T-helper 2 cell treated with Interferon-gamma antibody and Interleukin-4, amounts not matched to agents 100 ng/mL and 5 ng/mL, for 36 hours (primary cell): ENCODE measurements at regions not wholly inside any gene's neighbourhood (a gene's known extent, or its start where the extent isn't known, plus 50 kb on each side); places are given as distances from the start of the nearest gene placed in this dataset.

Source experiments
- intact Hi-C: fragments of 100-400 bp; cut with micrococcal nuclease; formaldehyde crosslinking; loops from one replicate; pipeline ENCODE4 v1.15.1; 2023

DNA sequence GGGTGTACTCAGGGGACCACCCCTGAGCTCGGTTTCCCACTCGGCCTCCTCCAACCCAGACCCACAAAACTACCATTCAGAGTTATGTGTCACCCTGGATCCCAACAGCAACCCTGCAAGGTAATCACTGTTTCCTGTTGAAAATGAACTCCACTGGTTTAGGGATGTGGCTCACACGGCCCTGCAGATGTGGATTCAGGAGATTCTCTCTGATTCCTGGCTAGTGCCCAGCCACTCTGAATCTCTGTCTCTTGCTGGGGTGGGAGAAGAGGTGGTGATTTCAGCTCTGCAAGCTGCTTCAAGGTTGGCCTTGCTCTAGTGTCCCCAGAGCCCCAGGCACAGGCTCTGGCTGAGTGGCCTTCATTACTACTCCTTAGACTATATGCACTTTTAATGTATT is 1231.6 kb downstream of the TBC1D22A start:
- intact Hi-C loops: no loop called here

DNA sequence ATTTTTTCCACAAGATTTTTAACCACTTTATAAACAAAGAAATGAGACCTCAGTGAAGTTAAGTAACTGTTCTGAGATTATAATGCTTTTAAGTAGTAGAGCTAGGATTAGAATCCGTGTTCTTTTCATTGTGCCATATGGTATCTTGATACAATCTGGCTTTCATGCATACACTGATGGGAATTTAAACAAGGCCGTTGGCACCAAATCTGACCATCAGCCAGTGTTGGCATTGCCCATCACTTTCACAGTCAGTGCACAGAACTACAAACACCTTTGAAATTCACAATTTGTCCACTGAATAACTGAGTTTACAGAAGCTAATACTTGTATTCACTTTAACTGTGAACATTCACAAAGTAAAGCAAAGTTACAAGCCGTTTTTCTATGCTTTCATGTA is 1228.0 kb downstream of the TBC1D22A start:
- intact Hi-C loops: no loop called here

DNA sequence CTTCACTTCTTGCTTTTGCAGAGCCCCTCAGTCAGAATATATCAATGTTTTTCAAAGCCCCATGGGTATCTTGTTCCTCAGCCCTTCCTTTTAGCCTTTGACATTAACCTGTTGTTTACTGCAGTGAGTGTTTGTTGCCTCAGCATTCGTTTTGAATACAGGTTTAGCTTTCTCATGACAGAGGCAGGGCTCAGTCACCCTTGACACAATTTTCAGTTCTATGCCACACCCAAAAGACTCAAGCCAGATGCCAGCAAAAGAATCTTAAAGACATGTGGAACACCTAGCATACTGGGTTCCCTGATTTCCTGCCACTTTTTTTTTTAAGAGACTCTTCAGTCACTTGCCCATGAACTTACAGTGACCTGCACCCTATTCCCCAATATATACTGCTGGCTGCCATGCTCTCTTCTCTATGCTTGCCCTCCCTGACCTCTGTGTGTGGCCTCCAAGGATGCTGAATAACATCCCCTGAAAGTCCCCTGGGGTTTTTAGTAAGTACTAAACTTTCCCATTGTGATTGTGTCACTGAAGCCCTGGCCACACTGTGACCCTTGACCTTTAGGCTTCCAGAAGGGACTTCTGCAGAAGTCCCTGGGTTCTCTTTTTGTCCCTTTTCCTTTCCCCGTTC is 1225.5 kb downstream of the TBC1D22A start:
- intact Hi-C loops: no loop called here

DNA sequence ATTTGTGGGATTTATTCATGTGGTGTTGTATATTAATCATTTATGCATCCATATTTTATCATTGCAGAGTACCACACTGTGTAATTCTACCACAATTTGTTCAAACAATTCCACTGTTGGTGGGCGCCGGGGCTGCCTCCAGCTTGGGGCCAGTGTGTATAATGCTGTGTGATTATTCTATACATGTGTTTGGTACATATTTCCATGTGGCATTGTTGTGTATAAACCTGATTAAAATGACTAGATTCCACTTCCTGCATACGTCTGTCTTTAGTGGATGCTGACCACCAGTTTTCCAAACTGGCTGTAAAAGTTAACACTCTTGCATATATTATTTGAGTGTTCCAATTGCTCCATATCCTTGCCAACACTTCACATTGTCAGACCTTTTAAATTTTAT is 1213.8 kb downstream of the TBC1D22A start:
- intact Hi-C loops: no loop called here

DNA sequence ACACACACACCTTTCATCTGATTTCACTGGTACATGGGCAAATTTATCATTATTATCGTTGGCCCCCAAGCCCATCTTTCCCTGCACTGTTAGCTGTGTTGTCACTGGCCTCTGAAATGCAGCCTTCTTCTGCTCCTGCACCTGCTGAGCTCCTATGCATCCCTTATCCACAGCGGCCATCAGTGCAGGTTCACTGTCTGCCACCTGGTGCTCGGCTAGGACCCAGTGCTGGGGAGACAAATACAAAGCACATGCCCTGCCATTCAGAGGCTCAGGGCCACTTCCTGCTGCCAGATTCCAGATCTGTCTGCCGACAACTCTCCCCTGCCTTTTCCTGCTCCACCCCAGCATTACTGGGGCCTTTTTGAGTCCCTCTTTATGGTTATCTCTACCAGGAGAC is 1205.4 kb downstream of the TBC1D22A start:
- intact Hi-C loops: no loop called here

DNA sequence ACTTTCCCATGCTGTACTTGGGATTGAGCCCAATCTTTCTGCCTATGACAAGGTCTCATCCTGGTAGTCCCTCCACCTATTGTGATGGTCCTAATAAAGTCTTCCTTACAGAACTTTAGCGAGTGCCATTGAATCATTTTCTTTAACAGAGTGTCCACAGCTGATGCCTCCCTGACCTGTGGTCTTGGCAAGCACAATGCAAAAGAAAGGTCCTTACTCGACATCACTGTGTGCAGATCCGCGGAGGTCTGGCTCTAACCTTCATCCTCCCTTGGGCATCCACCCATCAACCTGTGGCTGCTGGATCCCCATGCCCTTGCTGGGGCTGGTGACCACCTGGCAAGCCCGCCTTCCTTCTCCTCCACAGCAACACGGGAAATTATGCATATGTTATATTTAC is 1203.9 kb downstream of the TBC1D22A start:
- intact Hi-C loops: no loop called here

DNA sequence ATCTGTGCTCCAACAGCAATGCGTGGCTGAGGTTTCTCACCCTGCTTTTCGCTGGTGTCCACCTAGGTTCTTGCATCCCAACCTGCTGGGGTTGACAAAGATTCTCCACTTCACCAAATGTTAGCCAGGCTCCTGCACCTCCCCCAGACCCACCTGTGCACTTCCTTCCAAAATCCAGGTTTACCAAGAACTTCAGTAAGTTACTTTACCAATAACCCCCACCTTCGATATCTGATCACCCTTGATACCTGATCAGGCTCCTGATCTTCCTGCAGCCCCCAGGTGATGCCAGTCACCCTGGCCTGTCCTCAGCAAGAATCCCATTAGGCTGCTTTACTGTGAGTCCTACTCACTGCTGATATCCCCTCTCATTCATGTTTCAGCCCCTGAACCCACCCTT is 1203.4 kb downstream of the TBC1D22A start:
- intact Hi-C loops: no loop called here

DNA sequence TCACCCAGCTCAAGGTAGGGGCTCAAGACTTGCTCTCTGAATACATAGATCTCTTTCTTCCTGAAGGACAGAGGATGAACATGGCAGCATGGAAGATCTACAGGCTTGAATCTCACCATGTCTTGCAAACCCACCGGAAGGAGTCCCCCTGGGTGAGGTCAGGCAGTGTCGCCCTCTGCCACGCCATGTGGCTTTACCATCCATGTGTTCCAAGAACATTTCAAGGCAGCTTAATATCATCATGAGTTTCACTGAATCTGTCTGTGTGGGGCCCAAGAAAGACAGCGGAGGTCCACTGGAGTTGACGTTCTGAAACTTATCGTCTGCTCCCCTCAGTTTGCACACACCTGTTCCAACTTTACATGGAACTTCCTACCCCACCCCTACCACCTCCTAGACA is 1202.6 kb downstream of the TBC1D22A start:
- intact Hi-C loops: no loop called here

DNA sequence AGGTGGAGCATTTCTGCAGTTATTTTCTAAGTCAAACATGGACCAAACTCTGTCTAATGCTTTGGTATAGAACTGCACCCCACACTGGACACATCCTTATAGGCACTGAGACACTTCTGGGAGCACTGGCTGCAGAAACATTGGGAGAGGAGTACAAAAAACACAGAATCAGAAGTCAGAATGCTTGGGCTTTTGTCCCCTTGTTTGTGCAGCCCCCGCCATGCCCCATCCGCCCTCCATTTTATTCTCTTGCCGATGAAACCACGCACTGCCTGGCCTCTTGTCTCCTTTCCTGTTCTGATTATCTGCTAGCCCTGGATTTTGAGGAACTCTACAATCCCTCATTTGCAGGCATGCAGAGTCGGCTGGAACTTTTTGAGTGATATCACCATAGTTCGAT is 1201.2 kb downstream of the TBC1D22A start:
- intact Hi-C loops: no loop called here

DNA sequence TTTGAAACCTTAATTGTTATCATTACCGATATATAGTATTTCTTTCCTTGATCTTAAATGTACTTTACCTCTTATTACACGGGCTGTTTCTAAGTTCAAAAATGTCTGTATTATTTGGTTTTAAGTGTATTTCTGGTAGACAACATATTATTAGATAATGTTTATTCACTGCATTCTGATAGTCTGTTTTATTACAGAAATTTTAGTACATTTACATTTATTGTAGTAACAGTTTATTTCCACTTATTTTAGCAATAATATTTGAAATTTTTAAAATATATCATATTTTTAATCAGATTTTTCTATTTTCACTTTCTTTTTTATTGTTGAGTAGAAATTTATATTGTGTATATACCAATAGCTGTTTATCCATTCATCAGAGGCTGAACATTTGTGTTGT is 1195.2 kb downstream of the TBC1D22A start:
- intact Hi-C loops: no loop called here

DNA sequence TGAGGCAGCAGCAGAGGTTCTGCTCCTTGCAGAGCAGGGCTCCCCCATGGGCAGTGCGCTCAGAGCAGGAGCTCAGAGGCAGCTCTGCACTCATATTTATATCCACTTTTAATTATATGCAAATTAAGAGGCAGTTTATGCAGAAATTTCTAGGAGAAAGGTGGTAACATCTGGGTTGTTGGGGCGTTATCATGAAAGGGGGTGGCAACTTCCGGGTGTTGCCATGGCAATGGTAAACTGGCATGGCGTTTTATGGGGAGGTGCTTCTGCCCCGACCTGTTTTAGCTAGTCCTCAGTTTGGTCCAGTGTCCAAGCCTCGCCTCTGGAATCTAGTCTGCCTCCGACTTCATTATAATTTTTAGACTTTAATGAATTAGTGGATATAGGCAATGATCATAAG is 1191.7 kb downstream of the TBC1D22A start:
- intact Hi-C loops: no loop called here

DNA sequence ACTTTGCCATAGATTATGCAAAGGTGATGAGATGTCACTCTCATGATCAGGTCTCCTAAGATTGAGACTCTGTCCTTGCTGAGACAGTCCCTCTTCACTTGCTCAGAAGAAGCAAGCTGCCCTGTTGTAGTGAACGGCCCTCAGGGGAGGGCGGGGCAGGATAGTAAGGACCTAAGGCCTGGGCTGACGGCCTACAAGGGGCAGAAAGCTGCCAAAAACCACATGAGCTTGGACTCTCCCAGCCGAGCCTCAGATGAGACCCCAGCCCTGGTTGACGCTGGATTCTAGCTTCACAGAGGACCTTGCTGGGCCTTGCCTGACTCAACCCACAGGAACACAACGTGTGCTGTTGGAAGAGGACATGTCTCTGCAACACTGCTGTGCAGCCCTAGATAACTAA is 1182.5 kb downstream of the TBC1D22A start:
- intact Hi-C loops: no loop called here

DNA sequence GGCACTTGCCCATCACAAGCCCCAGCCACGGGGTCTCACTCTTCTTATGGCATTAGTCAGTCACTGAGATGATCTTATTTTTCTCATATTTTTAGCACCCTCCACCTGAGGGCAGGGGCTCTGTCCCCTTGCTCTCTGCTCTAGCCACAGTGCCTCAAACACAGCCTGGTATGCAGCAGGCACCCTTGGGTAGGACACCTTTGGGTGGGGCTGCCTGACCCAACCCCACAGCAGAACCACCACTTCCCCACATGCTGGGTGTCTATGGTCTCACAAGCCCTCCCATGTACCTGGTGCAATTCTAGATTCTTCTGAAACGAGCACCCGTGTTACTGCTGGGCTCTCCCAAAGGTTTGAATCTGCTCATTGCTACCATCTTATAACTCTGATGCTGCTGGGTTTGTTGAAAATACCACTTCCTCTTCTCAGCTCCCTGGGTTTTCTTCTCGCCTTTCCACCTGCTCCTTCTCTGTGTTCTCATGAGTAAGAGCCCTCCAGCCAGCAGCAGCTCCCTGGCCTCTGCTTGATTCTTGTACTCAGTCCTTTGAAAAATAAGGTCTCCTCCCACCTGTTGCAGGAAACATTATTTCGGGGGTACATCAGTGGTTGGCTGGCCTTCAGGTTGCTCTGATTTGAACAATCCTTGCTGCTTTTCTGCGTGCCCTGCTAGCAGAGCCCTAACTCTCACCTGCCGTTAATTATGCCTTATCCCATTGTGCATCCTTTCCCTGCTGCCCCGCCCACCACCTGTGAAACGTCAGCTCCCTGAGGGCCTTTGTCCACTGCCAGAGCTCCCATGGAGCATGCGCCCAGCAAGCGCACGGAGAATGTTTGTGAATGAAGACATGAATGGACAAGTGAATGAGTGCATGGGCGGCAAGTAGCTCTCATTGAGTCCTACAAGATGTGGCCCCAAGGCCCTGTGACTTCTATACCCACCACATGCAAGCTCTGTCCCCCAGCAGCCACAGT is 1181.6 kb downstream of the TBC1D22A start:
- intact Hi-C loops: no loop called here

DNA sequence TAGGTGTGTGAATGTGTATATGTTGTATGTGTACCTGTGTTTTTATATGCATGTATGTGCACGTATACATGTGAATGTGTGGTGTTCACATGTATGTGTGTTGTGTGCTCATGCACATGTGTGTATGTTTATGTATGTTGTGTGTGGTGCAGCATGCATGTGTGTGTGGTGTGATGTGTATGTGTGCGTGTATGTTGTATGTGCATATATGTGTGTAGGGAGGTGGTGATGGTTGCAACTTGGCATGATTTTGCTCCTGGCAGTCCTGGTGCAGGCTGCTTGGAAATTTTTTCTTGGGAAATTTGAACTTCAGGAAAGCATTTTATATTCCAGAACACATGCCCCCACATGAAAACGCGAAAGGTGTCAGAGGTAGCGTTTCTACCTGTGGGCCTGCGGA is 1177.8 kb downstream of the TBC1D22A start:
- intact Hi-C loops: no loop called here

DNA sequence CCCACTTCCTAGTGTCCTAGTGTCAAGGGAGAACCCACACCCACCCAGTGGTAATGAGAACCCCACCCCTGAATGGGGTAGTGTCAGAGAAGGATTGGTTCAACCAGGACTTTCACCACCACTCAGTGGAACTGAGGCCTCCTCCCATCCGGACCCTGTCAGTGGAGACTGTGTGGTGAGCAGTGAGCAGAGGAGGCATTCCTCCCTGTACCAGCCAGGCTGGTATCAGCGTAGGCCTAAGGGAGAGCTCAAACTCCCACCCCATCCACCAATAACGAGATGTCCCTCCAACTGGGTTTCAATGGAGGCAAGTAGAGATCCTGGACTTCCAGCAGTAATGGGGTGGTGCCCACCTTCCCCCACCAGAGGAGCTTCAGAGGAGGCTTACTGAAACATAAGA is 1171.4 kb downstream of the TBC1D22A start:
- intact Hi-C loops: no loop called here

DNA sequence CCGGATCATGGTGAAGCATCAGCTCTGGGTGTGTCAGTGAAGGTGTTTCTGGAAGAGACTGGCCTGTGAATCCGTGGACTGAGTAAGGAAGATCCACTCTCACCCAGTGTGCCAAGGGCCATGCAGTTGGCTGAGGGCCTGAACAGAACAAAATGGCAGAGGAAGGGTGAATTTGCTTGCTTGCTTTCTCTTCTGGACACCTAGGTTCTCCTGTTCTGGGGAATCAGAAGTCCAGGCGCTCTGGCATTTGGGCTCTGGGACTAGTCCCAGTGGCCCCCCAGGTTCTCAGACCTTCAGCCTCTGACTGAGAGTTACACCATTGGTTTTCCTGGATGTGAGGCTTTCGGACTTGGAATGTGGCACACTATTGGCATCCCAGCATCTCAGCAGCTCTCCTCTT is 1170.8 kb downstream of the TBC1D22A start:
- intact Hi-C loops: no loop called here

DNA sequence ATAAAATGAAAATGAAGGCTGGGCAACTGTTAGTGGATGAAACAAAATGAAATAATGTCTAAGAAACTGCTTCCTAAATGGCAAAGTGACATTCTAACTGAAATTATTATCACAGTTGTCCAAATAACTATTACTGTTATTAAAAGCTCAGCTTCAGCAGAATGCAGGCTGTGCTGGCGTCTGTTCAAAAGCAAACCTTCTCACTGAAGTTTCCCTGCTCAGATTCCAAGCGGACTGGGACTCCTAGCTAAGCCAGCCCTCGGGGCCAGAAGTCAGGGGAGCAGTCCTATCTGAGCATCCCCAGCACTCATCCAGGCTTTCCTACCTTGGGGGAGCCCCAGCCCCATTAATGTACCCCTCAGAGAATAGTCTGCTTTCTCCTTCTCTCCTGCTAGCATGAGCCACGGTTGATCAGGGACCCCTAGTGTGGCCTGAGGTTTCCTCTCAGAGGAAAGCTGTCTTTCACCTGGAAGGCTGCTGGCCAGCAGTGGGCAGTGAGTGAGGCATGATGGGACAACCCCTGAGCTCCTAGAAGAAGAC is 1167.3 kb downstream of the TBC1D22A start:
- intact Hi-C loops: no loop called here

DNA sequence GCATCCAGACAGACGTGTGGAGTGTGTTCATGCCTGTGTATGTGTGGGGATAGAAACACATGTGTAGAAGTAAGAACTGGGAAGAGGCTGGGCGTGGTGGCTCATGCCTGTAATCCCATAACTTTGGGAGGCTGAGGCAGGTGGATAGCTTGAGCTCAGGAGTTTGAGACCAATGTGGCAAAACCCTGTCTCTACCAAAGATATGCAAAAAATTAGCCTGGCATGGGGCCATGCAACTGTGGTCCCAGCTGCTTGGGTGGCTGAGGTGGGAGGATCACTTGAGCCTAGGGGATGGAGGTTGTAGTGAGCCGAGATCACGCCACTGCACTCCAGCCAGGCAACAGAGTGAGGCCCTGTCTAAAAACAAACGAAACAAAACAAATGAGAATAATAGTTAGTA is 1166.6 kb downstream of the TBC1D22A start:
- intact Hi-C loops: no loop called here

DNA sequence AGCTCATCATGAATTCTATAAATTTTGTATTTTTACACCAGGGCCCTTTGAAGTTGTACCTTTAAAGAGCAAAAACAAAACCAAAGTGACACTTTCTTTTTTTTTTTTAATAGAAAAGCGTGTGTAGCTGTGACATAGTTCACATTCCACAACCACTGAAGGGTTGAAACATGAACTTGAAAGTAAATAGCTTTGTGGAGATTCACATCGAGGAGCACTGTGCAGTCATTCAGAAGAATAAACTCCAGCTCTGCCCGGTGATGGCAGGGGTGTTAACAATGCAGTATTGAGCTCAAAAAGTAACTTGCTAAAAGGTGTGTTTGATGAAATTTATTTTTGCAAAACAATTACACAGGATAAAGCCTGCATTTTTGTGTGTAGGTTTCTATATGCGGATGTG is 1166.2 kb downstream of the TBC1D22A start:
- intact Hi-C loops: no loop called here

DNA sequence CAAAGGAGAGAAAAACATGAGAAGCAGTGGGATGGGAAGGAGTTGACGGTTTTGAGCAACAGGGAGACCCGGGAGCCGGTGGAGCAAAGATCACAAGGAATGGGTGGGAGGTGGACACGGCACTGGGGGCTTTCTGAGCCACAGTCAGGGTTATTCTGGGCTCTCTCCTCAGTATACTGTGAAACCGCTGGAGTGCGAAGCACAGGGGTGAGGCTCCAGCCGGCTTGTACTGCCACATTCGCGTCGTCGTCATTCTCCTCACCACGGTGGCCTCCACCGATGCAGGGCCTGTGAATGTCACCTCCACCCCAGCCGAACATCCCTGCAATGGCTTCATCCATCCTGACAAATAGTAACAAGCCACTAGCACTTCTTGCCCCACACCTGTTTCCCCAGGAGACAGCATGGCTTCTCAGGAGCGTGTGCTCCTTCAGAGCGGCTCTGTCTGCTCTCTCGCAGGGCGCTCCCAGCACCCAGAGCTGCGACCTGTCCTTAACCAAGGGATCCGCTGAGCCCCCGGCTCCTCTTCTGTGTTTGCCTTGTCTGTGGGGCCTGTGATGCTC is 1165.3 kb downstream of the TBC1D22A start:
- intact Hi-C loops: no loop called here

DNA sequence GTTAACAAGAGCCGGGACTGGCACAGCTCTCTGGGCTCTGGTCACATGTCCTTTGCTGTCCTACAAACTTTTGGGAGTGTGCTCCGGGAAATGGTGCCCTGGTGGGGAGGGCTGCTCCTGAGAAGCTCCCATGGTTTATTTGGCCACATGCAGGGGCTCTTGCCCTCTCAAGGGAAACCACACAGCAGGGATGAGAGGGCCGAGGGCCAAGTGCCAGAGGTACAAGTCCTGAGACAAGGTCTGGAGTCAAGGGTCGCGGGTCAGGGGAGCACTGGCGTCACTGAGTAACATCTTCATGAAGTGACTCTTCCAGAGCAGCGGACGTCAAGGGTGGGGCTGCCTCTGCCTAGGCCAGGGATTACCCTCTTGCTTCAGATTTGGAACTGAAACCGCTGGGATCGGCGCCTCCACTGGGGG is 1160.6 kb downstream of the TBC1D22A start:
- intact Hi-C loops: no loop called here

DNA sequence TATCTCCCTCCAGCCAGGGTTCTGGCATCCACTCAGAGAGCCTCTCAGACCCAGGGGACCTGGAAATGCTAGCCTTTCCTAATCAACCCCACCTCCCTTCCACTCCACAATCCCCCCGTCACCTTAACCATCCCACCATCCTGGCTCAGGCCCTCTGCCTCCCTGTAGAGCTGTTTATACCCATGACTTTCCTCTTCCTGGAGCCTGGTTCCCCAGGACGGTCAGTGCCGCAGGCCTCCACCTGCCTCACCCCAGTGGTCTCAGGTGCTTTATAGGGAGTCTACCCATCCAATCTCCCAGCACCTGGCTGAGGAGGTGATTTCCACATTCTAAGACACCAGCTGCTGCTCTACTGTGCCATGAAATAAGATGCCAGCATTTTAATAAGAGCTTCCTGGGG is 1159.5 kb downstream of the TBC1D22A start:
- intact Hi-C loops: no loop called here
